ENCODE measurements at regions not wholly inside any gene's neighbourhood (a gene's known extent, or its start where the extent isn't known, plus 50 kb on each side); places are given as distances from the start of the nearest gene placed in this dataset.
"Not testable (repeated sequence)": the region's sequence is repeated elsewhere in the genome, so short reads cannot be mapped to it uniquely, and the experiment has no call there.

DNA sequence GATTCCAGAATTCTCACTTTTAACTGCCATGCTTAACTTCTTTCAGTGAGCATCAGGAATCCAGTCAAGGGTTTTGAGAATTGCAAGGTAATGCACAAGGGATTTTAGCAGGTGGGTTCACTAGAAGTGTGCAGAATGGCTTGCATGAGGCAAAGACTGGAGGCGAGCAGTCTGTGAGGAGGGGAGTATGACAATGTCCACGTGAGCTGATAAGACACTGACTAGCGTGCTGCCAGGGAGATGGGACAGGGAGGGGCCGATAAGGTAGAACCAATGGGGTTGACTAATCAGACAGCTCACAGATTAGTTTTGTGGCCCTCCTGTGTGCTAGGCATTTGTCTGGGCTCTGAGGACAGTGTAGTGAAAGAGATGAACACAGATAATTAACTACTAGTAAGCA is 102.0 kb upstream of the DAZL start:
- DNase-seq (ENCODE audit: low read depth in 3 of 3), result no peak

DNA sequence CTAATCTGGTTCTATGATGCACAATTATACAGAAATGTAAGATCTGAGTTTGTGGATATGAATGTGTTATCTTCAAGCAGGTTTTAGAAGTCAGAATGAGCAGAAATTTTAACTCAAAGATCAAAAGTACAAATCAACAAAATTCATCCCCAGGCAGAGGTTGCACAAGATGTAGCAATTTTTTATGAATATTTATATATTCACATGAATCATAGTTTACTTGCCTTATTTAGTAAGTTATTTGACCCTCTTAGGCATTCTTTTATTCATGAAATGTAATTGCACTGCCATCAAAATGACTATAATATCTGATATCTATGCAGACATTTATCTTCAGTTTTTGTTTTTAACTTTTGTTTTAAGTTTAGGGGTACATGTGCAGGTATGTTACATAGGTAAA is 103.1 kb upstream of the DAZL start:
- DNase-seq (ENCODE audit: low read depth in 3 of 3), result no peak

DNA sequence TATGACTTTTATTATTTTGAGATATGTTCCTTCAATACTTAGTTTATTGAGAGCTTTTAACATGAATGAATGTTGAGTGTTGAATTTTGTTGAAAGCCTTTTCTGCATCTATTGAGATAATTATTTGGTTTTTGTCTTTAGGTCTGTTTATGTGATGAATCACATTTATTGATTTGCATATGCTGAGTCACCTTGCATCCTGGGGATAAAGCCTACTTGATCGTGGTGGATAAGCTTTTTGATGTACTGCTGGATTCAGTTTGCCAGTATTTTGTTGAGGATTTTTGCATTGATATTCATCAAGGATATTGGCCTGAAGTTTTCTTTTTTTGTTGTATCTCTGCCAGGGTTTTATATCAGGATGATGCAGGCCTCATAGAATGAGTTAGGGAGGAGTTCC is 106.5 kb upstream of the DAZL start:
- DNase-seq (ENCODE audit: low read depth in 3 of 3), result not testable (repeated sequence)

DNA sequence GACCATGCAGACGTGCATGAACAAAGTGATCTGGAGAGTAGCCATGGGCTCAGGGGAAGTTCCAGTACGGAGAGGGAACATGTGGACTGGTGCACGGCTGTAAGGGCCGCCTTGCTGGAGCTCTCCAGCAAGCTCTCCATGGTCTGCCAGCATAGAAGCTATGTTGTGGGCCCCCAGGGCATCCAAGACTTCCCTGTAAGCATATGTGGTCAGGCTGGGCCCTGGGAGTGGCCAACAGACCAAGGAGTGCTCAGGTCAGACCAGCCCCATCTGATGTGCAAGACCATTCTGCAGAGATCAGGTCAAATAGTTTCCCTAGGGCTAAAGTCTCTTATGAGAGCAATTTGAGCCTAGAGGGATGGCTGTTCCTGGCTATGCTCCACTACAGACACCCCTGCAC is 110.1 kb upstream of the DAZL start:
- no peak for DNase-seq (ENCODE audit: low read depth in 3 of 3)

DNA sequence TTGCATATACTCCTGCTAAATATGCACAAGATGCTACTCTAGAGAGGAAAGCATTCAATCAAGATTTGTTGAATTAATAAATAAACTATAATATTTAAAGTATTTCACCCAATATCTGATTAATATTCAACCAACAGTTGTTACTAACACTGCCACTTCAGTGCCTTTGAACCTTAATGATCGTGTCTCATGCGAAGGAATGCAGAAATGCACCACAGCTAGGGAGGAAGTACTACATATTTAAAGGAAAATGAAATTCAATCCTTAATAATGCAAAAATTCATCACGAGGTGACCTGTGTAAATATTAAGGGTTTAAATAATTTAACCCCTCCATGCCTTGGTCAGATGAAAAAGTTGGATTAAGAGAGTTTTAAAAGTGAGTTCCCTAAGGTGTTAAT is 114.2 kb upstream of the DAZL start:
- DNase-seq (ENCODE audit: low read depth in 3 of 3), result no peak

DNA sequence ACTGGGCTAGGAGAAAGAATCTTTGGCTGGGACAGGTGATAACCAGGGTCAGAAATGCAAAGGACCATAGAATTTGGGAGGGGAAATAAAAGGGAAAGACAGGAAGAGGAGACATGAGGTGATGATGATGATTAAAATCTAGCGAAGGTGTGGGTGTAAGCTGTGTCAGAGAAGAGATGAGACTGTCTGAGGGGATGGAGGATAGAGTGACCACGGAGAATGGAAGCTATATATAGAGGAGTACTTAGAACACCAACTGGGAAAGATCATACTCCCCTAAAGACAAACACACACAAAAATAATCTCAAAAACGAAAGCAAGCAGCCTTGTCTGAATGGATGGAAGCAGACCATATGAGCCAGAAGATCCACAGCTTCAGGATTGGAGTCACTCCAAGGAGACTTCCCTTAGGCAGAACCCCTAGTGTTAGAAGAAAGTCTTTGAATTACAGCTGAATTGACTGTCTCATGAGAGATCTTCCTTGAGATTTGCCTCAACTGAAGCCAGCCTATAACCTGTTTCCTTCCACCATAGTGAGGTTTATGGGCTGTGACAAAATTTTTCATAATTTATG is 115.2 kb upstream of the DAZL start:
- no peak for DNase-seq (ENCODE audit: low read depth in 3 of 3)

DNA sequence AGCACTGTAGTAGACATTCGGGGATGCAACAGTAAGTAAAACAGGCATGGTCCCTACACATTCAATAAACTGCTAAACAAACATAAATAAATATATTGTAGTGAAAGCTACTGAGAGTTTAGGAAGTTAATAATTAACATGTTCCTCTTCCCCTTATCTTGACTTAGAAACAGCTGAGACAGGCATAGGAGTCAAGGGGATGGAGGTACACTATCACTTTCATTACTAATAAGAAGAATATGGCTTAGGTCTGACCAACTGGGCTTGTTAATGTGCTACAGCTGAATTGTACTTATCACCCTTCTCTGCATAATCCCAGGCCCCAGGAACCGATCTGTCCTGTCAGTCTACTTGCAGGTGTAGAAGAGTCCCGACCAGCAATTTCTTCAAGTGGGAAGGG is 116.3 kb upstream of the DAZL start:
- DNase-seq (ENCODE audit: low read depth in 3 of 3), result no peak

DNA sequence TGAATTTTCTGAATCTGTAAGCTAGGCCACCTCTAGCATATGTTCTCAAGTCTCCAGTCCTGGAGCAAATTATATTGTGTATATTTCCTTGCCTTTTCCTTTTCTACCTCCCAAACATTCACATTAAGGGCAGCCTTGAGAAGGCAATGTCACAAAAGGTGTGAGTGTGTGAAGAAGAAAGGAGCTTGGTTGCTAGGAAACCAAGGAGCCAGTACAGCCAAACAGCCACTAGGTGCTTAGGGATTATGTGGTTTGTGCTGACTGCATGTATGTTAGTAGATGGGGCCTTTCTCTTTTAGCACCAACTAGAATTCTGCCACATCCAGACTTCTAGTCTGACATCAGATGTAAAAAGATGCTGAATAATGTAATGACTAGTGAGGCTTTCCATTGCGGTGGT is 118.8 kb upstream of the DAZL start:
- no peak for DNase-seq (ENCODE audit: low read depth in 3 of 3)

DNA sequence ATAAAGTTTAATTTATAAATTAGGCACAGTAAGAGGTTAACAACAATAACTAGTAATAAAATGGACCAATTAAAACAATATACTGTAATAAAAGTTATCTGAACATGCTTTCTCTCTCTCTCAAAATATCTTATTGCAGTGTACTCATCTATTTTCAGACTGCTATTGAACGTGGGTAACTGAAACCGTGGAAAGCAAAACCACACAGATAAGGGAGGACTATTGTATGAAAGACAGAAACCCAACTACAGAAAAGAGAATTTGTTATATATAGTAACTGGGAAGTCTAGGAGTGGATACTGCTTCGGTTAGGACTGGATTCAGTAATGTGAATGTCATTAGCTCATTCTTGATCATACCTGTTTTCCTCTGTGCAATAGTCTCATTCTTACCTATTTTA is 119.3 kb upstream of the DAZL start:
- DNase-seq (ENCODE audit: low read depth in 3 of 3), result no peak

DNA sequence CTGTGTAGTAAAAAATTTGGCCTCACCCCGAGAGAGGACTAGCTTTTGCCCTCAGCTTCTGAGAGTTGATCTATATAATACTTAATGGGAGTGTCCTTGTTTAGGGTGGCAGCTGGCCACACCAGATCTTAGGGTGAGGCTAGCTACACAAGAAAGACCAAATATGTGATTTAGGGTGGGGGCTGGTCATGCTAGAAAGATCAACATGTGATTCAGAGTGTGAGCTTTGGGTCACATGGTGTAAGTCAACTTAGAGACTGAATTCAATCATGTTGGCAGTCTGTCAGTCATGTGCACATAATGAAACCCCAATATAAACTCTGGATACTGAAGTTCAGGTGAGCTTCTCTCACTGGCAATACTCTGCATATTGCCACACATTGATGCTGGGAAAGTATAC is 120.7 kb upstream of the DAZL start:
- DNase-seq (ENCODE audit: low read depth in 3 of 3), result no peak

DNA sequence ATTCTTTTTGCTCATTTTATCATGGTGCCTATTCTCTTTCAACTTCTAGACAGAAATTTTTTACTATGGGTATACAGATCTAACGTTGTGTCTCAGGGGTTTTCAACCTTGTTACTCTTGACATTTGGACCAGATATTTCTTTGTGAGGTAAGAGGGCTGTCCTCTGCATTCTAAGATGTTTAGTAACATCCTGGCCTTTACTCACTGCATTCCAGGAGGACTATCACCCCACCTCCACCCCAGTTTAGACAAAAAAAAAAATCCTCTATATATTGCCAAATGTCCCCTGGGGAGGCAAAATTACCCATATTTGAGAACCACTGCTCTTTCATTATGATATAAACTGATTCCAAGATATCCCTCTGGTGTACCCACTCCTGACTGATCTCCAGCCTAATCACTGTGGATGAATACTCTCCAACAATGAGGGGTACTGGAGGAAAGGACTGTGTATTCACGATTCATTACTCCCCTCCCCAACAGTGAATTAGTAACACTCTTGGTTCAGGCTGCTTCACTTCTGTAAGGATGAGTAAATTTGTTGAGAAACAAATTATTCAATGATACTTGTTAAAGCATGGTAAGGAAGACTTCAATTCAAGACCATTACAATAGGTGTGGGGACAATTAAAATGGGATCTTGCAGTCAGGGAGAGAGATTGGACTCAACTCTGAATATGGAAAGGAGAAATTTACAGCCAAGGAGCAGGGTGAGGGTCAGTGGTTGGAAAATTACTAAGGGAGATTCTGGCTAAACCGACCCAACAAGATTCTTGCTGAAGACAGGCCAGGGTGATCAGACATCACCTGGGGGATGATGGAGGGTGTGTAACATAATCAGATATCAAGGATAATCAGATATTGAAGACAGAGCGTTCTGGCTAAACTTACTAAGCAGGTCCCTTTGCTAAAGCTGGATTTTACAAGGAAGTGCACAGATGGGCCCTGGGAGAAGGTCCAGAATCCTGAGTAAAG is 123.8 kb upstream of the DAZL start:
- DNase-seq (ENCODE audit: low read depth in 3 of 3), result no peak

DNA sequence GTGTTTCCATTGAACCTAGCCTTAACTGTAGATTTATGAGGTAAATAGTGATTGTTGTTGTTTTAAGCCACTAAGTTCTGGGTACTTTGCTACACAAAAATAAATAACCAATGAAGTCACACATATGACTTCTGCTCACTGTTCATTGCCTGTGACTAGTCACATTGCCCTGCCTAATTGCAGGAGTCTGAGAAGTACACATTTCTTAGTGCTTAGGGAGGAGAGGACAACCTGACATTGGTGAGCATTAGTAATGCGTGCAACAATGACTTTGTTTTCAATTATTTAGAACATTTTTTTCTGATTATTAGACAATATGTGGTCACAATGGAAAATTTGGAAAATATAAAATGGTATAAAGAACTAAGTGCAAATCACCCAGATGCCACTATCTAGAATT is 133.2 kb upstream of the DAZL start:
- no peak for DNase-seq (ENCODE audit: low read depth in 3 of 3)

DNA sequence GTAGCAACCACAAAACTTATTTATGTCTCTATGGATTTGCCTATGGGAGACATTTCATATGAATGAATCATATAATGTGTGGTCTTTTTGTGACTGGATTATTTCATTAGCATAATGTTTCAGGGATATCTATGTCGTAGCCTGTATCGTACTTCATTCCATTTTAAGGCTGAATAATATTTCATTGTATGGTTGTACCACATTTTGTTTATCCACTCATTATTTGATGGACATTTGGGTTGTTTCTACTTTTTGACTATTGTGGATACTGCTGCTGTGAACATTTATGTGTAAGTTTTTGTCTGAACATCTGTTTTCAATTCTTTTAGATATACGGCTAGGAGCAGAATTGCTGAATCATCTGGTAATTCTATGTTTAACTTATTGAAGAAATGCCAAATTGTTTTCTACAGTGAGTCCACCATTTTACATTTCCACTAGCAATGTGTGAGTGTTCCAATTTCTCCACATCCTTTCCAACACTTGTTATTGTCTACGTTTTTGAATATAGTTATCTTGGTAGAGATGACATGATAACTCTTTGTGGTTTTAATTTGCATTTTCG is 134.4 kb upstream of the DAZL start:
- DNase-seq (ENCODE audit: low read depth in 3 of 3), result no peak

DNA sequence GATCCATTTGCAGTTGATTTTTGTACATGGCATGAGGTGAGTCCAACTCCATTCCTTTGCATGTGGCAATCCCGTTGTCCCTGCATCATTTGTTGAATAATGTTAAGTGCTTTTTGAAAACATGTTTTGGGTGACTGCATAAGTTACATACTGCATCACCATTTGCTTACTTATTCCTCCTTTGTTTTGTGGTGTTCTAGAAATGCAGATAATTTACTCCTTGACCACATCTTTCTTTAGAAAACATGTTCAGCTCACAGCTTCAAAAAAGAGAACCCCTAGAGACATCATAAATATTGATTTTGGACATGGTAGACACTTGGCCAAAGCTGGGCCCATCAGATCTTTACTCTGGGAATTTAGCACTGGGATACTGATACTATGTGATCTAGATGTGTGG is 135.3 kb upstream of the DAZL start:
- no peak for DNase-seq (ENCODE audit: low read depth in 3 of 3)

DNA sequence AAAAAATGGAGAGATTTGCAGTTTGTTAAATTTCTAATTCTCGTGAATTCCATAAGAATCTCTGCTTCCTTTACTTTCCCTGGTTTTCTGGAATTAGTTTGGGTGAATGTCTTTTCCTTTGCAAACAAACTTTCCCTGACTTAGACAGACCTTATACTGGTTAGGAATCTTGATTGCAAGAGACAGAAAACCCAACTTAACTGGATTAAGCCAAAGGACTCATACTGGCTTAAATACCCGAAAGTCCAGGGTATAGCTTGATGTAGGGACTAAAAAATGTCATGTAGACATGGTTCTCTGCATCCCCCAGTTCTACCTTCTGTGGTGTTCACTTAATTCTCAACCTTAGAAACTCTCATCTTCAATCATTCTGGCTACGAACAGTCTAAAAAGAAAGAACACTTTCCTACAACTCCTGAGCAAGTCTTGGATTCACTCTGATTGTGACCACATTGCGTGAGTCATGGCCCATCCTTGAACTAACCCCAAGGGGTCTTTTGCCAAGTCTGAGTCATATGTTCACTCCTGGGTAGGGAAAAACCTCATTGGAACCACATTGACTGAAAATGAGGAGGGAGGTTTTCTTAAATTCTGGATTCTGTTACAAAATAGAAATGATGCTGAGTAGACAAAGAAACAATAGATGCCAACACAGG is 136.0 kb upstream of the DAZL start:
- peak in 2 of 3 donors; percentile 12 to 18 for DNase-seq (ENCODE audit: low read depth in 3 of 3)

DNA sequence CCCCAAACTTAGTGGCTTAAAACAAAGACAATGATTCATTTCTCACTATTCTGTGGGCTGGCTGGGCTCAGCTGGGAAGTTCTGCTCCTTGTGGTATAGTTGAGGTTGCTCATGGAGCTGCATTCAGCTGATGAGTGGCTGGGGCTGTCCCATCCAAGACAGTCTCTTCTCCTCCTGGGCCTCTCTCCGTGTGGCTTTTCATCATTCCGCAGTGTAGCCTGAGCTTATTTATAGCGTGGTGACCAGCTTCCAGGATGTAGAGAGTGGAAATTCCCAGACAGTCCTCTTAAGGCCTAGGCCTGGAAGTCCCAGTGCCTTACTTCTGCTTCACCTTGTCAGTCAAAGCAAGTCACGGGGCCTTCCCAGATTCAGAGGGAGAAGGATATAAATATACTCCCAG is 136.7 kb upstream of the DAZL start:
- peak in 2 of 3 donors; percentile 2 to 19 for DNase-seq (ENCODE audit: low read depth in 3 of 3)

DNA sequence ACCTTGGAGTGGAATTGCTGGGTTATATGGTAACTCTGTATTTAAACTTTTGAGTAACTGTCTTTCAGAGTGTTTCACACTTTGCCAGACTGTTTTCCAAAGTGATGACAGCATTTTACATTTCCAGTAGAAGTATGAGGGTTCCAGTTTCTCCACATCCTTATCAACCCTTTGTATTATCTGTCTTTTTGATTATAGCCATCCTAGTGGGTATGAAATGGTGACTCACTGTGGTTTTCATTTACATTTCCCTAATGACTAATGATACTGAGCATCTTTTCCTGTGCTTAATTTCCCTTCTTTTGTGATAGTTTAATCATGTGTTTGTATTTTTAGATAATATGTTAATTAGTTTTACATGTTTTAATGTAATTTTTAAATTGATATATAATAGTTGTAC is 138.1 kb upstream of the DAZL start:
- no peak for DNase-seq (ENCODE audit: low read depth in 3 of 3)

DNA sequence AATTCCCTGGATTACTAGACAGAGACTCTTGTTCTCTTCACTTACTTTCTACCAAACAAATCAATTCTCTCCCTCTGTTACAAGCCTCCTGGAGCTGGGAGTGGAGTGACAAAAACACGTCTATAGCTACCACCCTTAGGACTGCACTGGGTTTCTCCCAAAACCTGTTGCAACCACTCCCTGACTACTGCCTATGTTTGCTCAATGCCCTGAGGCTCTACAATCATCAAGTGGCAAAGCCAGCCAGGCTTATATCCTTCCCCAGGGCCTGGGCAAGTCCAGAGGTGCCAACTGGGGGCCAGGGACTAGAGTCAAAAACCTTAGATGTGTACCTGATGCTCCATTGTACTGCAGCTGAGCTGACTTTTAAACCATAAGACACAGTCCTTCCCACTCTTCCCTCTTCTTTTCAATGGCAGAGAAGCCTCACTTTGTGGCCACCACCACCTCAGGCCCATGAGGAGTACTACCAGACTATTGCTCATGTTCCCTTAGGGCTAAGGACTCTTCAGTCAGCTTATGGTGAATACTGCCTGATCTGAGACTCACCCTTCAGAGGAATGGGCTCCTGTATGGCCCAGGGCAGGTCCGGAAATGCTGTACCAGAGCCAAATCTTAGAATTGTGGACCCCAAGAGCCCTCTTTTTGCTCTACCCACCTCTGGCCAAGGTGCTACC is 125.4 kb upstream of the PLCL2 start:
- DNase-seq (ENCODE audit: low read depth in 3 of 3), result no peak

DNA sequence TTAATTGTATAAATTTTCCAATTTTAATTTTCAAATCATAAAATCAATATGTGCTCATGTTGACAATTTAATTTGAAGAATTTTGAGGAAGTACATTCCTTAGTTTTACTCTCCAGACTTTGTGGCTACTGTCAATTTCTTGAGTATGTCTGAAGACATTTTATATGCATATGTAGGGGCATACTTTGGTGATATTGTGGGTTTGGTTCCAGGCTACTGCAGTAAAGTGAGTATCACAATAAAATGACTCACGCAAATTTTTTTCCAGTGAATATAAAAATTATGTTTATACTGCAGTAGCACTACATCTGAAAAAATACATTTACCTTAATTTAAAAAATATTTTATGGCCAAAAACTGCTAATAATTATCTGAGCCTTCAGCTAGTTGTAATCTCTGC is 123.2 kb upstream of the PLCL2 start:
- no peak for DNase-seq (ENCODE audit: low read depth in 3 of 3)

DNA sequence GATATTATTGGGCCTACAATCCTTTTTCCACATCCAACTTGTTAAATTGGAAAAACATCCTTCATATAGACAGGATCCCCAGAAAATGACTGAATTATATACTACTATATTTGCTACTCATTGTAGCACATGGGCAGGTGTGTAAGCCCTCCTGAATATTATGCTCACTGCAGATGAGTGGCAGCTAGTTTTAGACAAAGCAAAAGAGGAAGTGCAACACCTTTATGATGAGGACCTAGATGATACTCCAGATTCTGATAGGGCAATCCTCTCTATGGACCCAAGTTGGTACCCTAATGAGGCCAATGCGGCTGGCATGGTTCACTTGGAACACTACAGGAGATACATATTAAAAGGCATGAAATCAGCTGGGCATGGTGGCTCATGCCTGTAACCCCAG is 119.1 kb upstream of the PLCL2 start:
- DNase-seq (ENCODE audit: low read depth in 3 of 3), result no peak

DNA sequence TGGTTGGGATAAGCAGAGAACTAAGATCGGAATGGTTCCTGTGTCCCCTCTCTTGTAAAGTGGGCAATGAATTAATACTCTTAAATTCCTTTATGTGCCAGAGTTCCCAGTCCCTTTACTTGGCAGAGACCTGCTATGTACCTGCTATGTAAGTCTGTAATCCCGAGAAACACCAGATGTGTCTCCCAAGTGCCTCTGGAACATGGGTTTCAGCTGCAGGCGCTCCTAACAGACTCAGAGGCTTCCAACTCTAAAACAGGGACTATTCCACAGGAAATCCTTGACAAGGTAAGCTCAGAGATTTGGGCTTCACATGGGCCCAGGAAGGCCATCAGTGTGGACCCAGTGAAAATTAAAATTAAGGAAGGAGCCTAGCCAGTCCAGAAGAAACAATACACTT is 117.7 kb upstream of the PLCL2 start:
- no peak for DNase-seq (ENCODE audit: low read depth in 3 of 3)

DNA sequence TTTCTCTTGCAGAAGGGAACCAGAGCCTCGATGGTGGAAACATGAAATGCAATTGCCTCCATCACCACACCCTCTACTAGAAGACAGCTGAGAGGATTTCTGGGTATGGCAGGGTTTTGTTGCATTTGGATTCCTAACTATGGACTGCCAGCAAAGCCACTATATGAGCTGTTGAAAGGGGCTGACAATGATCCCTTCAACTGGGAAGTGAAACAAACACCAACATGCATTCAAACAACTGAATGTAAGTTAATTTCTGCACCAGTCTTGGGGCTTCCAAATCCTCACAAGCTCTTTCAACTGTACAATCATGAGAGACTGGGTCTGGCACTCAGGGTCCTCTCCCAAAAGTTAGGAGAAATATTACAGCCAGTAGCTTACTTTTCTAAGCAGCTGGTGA is 116.7 kb upstream of the PLCL2 start:
- DNase-seq (ENCODE audit: low read depth in 3 of 3), result no peak
